Spinal cord (tissue), 9 donors: ENCODE measurements at regions not wholly inside any gene's neighbourhood (a gene's known extent, or its start where the extent isn't known, plus 50 kb on each side); places are given as distances from the start of the nearest gene placed in this dataset.
"Not testable (repeated sequence)": the region's sequence is repeated elsewhere in the genome, so short reads cannot be mapped to it uniquely, and the experiment has no call there.

Source experiments
- DNase-seq, 6 donors: peaks; one replicate each; pipeline versions ENCODE4 v3.0.0 to v3.0.0-alpha.2; 2013 to 2015; ENCODE audit warnings: low spot score in 6 of 6, low read depth in 4 of 6
- H3K27ac ChIP-seq: one replicate; pipeline ENCODE4 v1.5.1; 2013; ENCODE audit warnings: low read depth, low read length, control low read depth
- H3K27me3 ChIP-seq: one replicate; pipeline ENCODE4 v1.6.1; 2013; ENCODE audit warnings: low read length; ENCODE audit not compliant: control insufficient read depth, insufficient read depth
- H3K36me3 ChIP-seq: one replicate; pipeline ENCODE4 v1.6.1; 2013; ENCODE audit warnings: low read length; ENCODE audit not compliant: control insufficient read depth, insufficient read depth
- H3K4me1 ChIP-seq: one replicate; pipeline ENCODE4 v1.6.1; 2013; ENCODE audit warnings: low read length; ENCODE audit not compliant: control insufficient read depth, insufficient read depth
- H3K4me3 ChIP-seq: one replicate; pipeline ENCODE4 v1.5.1; 2013; ENCODE audit warnings: low read depth, low read length, control low read depth
- H3K9me3 ChIP-seq: one replicate; pipeline ENCODE4 v1.6.1; 2013; ENCODE audit warnings: low read length; ENCODE audit not compliant: control insufficient read depth, insufficient read depth
- WGBS: methylation state at CpG from one replicate; pipeline ENCODE4 v1.1.5; 2013; ENCODE audit warnings: missing lambda C conversion rate; ENCODE audit not compliant: insufficient coverage; 5-methylcytosine and 5-hydroxymethylcytosine counted together
- donor health status: healthy.

- WGBS, result no CpG with 5 or more reads among the region's 1 CpG
- DNase-seq, H3K9me3 ChIP-seq, H3K4me3 ChIP-seq, H3K36me3 ChIP-seq, H3K4me1 ChIP-seq, H3K27ac ChIP-seq, H3K27me3 ChIP-seq: not testable (repeated sequence)
These were observed 395.0 kb upstream of the RORB start for GRCh38 chr9:74102148-74102547.

- WGBS, result 71% methylated on average over 1 of the region's 1 CpG
- Histone ChIP-seq H3K4me1 (no peaks in the 10 kb centered on the region), H3K9me3 (no peaks in the 10 kb centered on the region)
These were observed 394.4 kb upstream of the RORB start for GRCh38 chr9:74102702-74103101.

GRCh38 chr9:74107692-74108091, 389.4 kb upstream of the RORB start:
- Histone ChIP-seq H3K9me3 (no peaks in the 10 kb centered on the region), H3K27ac (no peak overlapping the region), H3K4me1 (no peaks in the 10 kb centered on the region), H3K4me3 (no peak overlapping the region), H3K27me3 (no peaks in the 10 kb centered on the region), H3K36me3 (no peaks in the 10 kb centered on the region)
- DNase-seq, result no peak
- WGBS, result no CpG with 5 or more reads among the region's 1 CpG

More at GRCh38 chr9:74102702-74103101, 394.4 kb upstream of the RORB start:
- no peak overlapping the region for H3K4me3 ChIP-seq
- H3K27ac ChIP-seq, result no peak overlapping the region
- no peak for DNase-seq
- no peaks in the 10 kb centered on the region for H3K36me3 ChIP-seq
- H3K27me3 ChIP-seq, result no peaks in the 10 kb centered on the region

GRCh38 chr9:74115976-74116375, 381.2 kb upstream of the RORB start:
- no peaks in the 10 kb centered on the region for H3K27me3 ChIP-seq
- no peaks in the 10 kb centered on the region for H3K4me1 ChIP-seq
- peak in 2 of 6 donors; percentile 78 to 82 for DNase-seq
- no peaks in the 10 kb centered on the region for H3K36me3 ChIP-seq
- H3K4me3 ChIP-seq, result no peak overlapping the region
- no peaks in the 10 kb centered on the region for H3K9me3 ChIP-seq
- no peak overlapping the region for H3K27ac ChIP-seq
- no CpG with 5 or more reads among the region's 6 CpGs for WGBS

- no peaks in the 10 kb centered on the region for H3K36me3 ChIP-seq
- no peak overlapping the region for H3K4me3 ChIP-seq
- H3K4me1 ChIP-seq, result no peaks in the 10 kb centered on the region
- no peaks in the 10 kb centered on the region for H3K27me3 ChIP-seq
- no peaks in the 10 kb centered on the region for H3K9me3 ChIP-seq
- H3K27ac ChIP-seq, result no peak overlapping the region
- DNase-seq, result peak in 2 of 6 donors; percentile 30 to 35
These were observed 380.0 kb upstream of the RORB start for GRCh38 chr9:74117151-74117550.

GRCh38 chr9:74117731-74118130, 379.4 kb upstream of the RORB start:
- no peaks in the 10 kb centered on the region for H3K27me3 ChIP-seq
- H3K9me3 ChIP-seq, result no peaks in the 10 kb centered on the region
- no peak overlapping the region for H3K27ac ChIP-seq
- DNase-seq, result no peak
- H3K4me1 ChIP-seq, result no peaks in the 10 kb centered on the region
- H3K36me3 ChIP-seq, result no peaks in the 10 kb centered on the region
- no peak overlapping the region for H3K4me3 ChIP-seq
- WGBS, result 93% methylated on average over 2 of the region's 3 CpGs

GRCh38 chr9:74120061-74120460, 377.1 kb upstream of the RORB start:
- no peak for DNase-seq
- Histone ChIP-seq H3K4me3 (no peak overlapping the region), H3K36me3 (no peaks in the 10 kb centered on the region), H3K27me3 (no peaks in the 10 kb centered on the region), H3K4me1 (no peaks in the 10 kb centered on the region), H3K27ac (no peak overlapping the region), H3K9me3 (no peaks in the 10 kb centered on the region)
- no CpG with 5 or more reads among the region's 1 CpG for WGBS

- Histone ChIP-seq H3K27me3 (no peaks in the 10 kb centered on the region), H3K36me3 (no peaks in the 10 kb centered on the region), H3K4me1 (no peaks in the 10 kb centered on the region), H3K9me3 (no peaks in the 10 kb centered on the region), H3K4me3 (no peak overlapping the region), H3K27ac (no peak overlapping the region)
- DNase-seq, result no peak
- WGBS, result 85% methylated on average over 2 of the region's 4 CpGs
These were observed 376.7 kb upstream of the RORB start for GRCh38 chr9:74120470-74120869.

- no peak overlapping the region for H3K4me3 ChIP-seq
- no peak overlapping the region for H3K27ac ChIP-seq
- H3K27me3 ChIP-seq, result no peaks in the 10 kb centered on the region
- no CpG with 5 or more reads among the region's 2 CpGs for WGBS
- H3K4me1 ChIP-seq, result no peaks in the 10 kb centered on the region
- no peak for DNase-seq
- no peaks in the 10 kb centered on the region for H3K9me3 ChIP-seq
- no peaks in the 10 kb centered on the region for H3K36me3 ChIP-seq
These were observed 374.9 kb upstream of the RORB start for GRCh38 chr9:74122216-74122615.

GRCh38 chr9:74122661-74123060, 374.5 kb upstream of the RORB start:
- DNase-seq, result no peak
- Histone ChIP-seq H3K9me3 (no peaks in the 10 kb centered on the region), H3K36me3 (no peaks in the 10 kb centered on the region), H3K4me3 (no peak overlapping the region), H3K4me1 (no peaks in the 10 kb centered on the region), H3K27ac (no peak overlapping the region), H3K27me3 (no peaks in the 10 kb centered on the region)
- WGBS, result 88% methylated on average over 2 of the region's 4 CpGs
